HG03378 (cell line): ENCODE measurements at regions not wholly inside any gene's neighbourhood (a gene's known extent, or its start where the extent isn't known, plus 50 kb on each side); places are given as distances from the start of the nearest gene placed in this dataset.
"Not testable (repeated sequence)": the region's sequence is repeated elsewhere in the genome, so short reads cannot be mapped to it uniquely, and the experiment has no call there.

ENCODE experiments used
- ATAC-seq: cut with Tn5 transposase; IDR thresholded peaks from one replicate; pipeline ENCODE4 v1.9.1; 2021; ENCODE audit warnings: mild to moderate bottlenecking, moderate library complexity; ENCODE audit not compliant: unreplicated experiment

DNA sequence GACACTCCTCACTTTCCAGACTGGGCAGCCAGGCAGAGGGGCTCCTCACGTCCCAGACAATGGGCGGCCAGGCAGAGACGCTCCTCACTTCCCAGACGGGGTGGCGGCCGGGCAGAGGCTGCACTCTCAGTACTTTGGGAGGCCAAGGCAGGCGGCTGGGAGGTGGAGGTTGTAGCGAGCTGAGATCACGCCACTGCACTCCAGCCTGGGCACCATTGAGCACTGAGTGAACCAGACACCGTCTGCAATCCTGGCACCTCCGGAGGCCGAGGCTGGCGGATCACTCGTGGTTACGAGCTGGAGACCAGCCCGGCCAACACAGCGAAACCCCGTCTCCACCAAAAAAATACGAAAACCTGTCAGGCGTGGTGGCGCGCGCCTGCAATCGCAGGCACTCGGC lies 134.1 kb upstream of the BOD1L1 start:
- ATAC-seq = not testable (repeated sequence)

DNA sequence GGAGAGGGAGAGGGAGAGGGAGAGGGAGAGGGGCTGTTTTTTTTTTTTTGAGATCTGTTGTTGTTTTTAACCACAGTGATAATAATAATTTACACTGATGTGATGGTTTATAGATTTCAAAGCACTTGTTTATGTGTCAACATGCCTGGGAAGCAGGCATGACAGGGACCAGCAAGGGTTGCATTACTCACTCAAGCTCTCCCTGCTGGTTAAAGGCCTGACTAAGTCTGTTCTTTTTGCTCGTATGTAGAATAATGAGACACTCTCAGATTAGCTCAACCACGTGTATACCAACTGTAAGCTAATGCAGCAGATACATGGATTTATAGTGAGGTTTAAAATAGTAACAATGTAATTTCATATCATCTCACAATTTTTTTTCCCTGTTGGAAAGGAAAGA lies 134.6 kb upstream of the BOD1L1 start:
- no peak for ATAC-seq

DNA sequence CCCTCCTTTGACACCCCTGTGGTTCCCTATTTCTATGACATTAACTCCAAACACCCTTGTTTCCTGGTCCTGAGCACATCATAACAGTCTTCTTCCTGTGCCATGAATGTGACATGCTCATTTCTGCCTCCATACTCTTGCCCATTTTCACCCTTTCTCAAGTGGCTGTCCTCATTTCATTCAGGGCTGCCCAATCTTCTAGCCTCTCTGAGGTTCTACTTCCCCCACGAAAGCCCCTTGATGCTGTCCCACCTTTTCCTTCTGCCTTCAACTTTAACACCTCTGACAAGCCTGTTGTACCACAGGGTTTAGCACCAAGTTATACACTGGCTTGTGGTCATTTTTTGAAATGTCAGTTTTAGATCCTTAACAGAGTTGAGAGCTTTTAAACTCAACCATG lies 136.2 kb upstream of the BOD1L1 start:
- ATAC-seq = no peak

DNA sequence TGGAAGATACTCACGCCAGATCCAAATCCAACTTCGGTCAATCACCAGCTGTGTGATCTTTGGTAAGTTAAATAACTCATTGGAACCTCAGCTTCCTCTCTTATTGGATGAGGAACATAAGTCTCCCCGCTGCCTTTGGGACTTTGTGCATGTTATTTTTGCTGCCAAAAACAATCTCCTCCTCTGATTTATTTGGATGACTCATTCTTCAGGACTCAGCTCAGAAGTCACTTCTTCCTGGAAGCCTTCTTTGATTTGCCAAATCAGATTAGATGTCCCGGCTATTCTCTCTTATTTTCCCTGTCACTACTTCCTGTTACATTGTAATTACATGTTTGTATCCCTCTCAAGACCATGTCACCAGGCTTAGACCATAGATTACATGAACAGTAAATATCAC lies 138.0 kb upstream of the BOD1L1 start:
- ATAC-seq = no peak

DNA sequence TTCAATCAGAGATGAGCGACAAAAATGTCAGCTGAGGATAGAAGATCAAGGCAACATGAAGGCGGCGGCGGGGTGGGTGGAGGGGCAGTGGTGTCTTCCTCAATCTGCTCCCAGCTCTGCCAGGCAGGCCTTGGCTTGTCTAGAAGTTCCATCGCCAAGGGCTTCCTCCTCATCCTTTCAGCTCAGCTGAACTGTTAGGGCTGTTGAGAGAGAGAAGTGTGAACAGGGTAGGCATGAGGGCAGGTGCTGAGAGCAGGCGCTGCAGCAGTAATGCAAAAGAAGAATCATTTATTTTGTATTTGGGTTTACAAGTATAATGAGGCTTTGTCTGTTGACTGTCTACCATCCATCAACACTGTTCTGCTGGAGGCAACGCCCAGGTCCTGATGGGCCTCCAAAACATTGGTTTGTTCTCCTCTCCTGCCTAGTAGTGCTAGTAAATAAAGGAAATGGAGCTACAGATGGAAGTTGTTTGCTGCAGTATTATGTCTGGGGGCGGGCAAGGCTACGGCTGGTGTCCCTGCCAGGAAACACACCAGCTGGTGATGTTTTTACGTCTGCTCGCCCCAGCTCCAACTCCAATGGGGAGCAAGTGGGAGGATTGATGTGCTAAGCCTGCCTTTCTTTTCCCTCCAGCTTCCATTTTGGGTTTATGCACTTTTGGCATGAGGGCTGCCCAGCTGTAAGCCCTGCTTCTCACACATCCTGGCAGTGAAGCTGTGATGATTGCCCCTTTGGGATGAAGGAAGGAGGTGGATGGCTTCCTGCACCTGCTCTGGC lies 139.4 kb upstream of the BOD1L1 start:
- ATAC-seq = no peak

DNA sequence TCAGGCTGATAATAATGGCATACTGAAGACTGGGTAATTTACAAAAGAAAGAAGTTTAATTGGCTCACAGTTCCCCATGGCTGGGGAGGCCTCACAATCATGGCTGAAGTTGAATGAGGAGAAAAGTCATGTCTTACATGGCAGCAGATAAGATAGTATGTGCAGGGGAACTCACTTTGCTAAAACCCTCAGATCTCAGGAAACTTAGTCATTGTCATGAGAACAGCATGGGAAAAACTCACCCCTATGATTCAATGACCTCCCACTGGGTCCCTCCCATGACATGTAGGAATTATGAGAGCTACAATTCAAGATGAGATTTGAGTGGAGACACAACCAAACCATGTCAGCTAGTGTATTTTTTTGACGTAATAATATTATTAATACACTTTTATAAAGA lies 149.8 kb upstream of the BOD1L1 start:
- no peak for ATAC-seq

DNA sequence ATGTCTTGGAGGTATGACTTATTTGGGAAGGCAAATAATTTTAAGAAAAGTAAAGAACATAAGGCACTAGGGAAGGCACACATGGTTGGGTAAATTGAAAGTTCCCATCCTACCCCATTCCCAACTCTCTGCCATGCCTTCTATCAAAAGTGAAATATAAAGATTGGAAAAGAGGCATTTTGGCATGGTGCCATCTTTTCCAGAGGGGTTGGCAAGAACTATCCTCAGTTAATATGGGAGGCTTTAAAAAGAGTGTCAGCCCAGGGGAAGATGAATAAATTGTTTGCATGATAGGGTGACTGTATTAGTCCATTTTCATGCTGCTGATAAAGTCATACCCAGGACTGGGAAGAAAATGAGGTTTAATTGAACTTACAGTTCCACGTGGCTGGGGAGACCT lies 150.8 kb upstream of the BOD1L1 start:
- ATAC-seq = no peak

DNA sequence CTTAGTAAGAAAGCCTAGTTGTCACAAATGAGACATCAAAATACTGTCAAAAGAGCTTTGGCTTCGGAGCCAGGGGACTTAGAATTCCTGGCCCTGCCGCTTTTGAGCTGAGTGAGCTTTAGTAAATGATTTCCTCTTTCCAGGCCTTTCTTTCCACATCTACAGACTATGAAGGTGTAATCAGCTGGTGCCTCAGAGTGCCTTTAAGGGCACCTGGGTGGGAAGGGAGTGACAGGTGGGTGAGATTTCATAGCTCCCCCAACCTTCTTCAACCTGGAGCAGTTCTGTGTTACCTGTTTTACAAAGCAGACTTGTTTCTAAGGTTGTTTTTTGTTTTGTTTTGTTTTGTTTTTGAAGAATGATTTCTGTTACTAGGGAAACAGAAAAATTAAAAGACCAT lies 154.7 kb upstream of the BOD1L1 start:
- ATAC-seq = no peak

DNA sequence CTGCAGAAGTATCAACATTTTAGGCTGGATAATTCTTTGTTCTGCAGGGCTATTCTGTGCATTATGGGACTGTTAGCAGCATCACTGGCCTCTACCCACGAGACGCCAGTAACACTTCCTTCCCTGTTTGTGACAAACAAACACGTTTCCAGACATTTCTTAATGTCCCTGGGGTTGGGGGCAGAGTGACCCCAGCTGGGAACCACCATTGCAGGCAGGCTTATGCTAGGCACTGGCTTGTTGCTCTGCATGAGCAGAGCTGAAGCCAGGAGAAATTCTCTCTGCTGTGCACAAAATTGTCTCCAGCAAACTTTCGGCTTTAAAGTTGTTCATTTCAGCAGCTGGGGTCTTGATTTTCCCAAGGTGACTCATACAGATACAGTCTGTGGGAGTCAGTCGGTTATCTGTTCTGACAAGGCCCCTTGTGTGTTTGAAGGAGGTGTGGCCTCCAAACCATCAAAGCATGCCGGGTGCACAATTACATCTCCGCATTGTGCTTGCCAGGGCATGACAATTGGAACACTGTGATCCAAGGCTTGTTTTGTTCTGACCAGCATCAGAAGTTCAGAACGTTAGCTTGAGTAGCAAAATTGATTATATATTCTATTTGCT lies 156.4 kb upstream of the BOD1L1 start:
- no peak for ATAC-seq

DNA sequence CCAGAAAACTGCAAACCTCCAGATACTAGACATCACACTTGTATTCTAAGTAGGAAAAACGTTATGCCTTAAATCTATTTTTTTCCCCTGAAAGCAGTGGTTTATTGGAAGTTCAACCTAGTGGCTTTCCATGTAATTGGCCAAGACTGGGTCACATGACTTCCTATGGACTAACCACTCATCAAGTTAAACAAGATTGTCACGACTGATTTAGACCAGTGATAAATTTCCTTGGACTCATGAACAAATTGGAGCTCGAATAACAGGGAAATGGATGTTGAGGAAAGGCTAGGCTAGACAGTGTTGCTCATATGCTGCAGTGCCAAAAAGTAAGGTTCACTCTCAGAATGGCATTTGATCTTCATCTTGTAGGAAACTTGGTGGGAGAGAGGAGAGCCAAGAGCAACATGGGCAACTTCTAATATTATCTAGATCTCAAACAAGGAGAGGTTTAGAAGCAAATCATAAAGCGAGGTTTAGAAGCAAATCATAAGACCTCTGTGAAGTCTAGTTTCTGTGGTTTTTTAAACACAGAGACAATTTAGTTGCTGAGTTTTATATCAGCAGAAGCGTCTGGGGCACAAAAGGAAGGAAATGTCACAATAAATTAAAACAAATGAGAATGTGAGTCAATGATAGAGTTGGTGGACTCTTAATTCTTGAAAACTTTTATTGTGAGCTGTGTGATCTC lies 165.6 kb upstream of the BOD1L1 start:
- no peak for ATAC-seq

DNA sequence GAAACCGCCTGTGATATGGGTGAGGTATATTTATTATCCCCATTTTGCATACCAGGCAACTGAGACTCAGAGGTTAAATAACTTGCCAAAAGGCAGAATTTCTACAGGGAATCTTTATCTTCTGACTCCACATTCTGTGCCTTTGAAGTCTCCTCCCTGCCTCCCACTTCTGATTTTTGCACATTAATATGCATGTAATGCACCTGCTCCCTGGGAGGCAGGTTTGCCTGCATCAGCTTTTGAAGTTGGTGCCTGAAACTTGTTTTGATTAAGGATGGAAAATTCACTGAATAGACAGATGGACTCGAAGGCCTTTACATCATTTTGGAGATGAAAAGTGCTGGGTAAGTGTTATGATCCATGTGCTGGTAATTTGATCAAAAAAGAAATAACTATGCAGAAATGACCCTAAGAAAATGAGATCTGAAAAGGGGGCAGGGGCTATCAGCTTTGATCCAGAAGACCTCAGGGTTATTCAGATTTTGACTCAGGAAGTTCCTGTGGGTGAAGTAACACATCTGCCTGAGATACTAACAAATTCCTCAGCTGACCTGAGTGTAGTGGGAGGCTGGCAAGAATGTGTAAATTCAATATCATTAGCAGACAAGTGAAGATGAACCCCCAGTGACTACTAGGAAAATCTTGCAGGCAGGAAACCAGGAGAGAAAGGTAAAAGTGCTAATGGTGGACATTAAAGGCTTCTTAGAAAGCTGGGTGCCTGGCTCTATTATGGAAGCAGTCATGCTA lies 167.5 kb upstream of the BOD1L1 start:
- ATAC-seq = no peak

DNA sequence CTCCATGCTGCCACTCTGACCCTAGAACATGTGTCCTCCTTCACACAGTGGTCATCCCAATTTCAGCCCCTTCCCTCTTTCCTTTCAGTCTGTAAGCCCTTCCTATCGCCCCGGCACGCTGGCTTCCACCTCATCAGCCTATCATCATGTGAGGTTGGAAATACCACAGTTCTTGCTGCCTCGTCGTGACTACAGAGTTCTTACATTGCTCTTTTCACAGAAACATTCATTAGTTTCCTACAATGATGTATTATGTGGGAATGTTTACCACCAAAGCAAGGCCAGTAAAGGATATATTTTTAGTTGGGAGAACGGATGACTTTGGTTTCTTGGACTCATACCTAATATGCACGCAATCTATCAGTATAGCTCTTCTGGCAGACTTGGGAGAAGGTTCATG lies 169.5 kb upstream of the BOD1L1 start:
- no peak for ATAC-seq

DNA sequence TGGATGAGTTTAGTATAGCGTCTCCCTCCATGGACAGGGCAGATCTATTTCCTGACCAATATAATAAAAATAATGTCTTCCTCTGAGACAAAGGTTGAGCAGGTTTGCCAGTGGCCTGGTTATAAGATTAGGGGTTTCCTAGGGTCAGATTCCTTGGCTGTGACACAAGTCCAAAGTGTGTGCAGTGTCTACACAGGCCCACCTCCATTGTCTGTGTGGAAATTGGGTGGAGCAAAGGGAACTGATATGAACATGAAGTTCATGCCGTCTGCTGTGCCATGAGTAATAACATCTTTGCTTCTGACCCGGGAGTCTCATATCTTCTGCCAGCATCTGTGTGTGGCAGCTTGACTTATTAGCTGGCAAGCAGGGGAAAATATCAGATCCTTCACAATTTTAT lies 187.7 kb upstream of the BOD1L1 start:
- no peak for ATAC-seq

DNA sequence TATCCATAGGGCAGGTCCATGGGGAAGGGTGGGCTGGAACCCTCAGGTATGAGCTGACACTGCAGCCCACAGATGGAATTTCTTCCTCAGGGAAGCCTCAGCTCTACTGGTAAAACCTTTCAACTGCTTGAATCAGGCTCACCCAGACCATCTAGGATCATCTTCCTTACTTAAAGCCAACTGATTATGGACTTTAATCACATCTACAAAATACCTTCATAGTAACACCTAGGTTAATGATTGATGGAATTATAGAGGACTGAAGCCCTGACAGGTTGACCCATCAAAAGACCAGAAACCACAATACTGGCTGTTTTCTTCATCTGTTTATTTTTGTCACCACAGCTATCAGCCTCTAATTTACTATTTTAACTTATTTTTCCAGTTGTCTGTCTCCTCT lies 188.9 kb upstream of the BOD1L1 start:
- ATAC-seq = no peak

DNA sequence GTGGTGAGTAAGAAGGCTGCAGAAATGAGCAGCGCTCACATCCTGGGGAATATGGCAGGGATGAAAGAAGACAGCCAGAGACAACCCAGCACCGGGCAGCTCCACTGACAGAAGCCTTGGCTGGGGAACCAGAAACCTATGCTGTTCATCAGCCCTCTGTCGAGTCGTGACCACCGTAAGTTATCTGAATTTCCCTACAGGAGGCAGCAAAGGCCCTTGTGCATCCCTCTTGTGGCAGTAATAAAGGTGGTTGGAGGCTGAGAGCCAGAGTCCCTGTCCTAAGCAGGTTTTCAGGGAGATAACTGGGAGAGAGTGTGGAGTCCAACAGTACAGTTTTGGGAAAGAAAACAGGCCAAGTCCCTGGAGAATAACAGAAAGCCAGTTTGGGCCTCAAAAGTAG lies 194.0 kb upstream of the BOD1L1 start:
- no peak for ATAC-seq

DNA sequence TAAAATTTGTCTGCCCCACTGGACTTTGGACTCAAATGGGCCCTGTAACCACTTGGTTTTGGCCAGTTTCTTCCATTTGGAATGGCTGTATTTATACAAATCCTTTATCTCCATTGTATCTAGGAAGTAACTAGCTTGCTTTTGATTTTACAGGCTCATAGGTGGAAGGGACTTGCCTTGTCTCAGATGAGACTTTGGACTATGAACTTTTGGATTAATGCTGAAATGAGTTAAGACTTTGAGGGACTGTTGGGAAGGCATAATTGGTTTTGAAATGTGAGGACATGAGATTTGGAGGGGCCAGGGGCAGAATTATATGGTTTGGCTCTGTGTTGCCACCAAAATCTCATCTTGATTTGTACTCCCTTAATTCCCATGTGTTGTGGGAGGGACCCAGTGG lies 198.3 kb upstream of the BOD1L1 start:
- not testable (repeated sequence) for ATAC-seq

DNA sequence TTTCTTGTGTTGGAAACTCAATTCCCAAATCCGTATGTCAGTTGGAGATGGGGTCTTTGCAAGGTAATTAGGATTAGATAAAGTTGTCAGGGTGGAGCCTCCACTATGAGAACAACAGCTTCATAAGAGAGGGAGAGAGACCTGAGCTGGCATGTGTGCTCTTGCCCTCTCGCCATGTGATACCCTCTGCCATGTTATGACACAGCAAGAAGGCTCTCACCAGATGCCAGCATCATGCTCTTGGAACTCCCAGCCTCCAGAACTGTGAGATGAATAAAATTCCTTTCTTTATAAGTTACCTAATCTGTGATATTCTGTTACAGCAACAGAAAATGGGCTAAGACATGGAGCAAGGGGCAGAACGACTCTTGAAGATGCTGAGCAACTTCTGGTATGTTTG lies 201.9 kb upstream of the BOD1L1 start:
- no peak for ATAC-seq

DNA sequence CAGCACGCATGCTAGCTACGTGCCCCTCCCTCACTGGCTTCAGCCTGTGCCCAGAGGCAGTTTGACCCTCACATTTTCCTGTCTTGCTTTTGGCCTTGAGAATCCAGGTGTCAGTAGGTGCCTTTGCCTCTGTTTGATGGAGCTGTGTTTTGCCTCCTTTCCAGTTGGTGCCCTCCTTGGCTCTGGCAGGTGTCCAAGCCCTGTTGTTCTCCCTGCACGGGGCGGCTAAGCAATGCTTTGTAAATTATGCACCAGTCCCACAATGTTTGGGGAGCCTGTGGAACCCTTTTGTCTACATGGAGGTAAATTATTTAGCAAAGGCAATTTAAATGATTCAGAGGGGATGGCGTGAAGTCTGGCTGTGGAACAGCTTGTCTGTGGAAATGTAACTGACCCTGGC lies 202.9 kb upstream of the BOD1L1 start:
- ATAC-seq = no peak

DNA sequence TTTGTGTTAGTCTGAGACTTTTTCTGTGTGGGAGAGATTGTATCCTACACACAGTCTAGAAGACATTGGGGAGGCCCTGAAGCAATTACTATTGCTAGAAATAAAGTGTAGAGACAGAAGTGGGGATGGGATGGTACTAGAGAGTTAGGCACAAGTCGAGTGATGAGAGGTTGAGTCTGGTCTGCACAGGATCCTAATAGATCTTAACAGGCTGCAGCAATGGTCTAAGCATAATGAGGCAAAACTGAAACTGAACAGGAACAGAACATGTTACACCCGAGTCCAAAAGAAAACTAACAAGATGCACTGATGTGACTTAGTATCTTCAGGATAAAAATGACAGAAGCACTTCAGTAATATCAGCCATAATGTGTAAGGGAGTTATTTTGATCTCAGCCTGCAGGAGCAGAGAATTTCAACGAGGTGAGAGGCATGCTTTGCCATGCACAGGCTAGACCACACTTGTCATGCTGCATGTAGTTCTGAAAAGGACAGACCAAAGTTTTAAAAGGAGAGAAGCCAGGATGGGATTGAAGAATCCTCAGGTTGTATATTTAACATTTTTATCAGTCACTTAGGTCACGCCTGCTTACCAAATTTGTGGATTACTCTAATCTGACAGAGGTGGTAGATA lies 205.8 kb upstream of the BOD1L1 start:
- ATAC-seq = no peak

DNA sequence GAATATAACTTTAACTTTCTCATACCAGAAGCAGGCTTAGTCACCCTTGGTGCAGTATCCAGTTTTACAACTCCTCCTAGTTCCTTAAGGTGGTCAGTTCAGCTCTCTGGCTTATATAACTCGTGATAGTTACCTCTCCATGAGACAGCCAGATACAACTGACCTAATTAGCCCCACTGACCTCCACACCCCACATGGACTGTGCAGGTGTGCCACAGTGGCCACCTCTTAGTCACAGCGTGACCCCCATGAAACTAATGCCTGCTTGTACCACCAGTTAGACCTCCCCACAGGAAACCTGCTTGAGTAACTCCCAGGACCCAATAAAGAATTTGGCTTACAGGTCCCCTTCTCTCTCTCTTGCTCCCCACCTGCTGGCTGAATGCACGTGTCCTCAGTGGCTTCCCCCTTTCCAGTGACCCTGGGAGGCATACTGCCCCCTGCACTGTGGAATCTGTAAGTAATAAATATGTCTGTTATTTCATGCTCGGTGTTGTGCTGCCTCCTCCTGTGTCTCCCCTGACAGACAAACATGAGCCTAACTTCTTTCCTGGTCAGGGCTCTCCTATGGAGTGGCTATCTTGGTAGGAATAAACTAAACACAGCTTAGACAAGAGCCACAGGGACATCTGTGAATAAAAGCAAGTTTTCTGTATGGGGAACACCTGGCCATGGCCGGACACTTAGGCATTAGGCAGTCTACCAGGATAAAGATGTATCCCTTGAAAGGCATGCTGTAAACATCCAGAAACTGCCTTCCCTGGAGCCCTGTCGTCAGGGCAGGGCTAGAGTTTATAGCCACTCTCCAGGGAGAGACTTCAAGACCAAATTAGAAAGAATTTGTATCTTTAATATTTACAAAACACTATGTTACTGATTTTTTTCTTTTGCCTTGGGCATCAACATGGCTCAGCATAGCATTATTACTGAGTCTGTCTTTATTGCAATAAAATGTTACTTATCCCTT lies 209.7 kb upstream of the BOD1L1 start:
- no peak for ATAC-seq
